Left lung (tissue), 4 donors: ENCODE measurements at regions not wholly inside any gene's neighbourhood (a gene's known extent, or its start where the extent isn't known, plus 50 kb on each side); places are given as distances from the start of the nearest gene placed in this dataset.

ENCODE experiments used
- ATAC-seq: fragments of 200-7000 bp; cut with Tn5 transposase; one replicate; pipeline ENCODE4 v1.9.1; 2020; ENCODE audit warnings: moderate library complexity
- DNase-seq, 4 donors: peaks; one replicate each; pipeline ENCODE4 v3.0.0-alpha.2; 2013 to 2020
- H3K27ac ChIP-seq, 2 donors: fragments of 200-600 bp; sonication (generic) in 1 of 2; one replicate each; pipeline versions ENCODE4 v1.5.0 to v1.8.0; 2020 to 2021
- H3K27me3 ChIP-seq, 2 donors: fragments of 200-600 bp; sonication (generic) in 1 of 2; one replicate each; pipeline versions ENCODE4 v1.5.0 to v1.8.0; 2020 to 2021
- H3K36me3 ChIP-seq, 2 donors: fragments of 200-600 bp; sonication (generic) in 1 of 2; one replicate each; pipeline versions ENCODE4 v1.5.0 to v1.8.0; 2020 to 2021
- H3K4me1 ChIP-seq, 2 donors: fragments of 200-600 bp; one replicate each; pipeline ENCODE4 v1.8.0; 2021
- H3K4me3 ChIP-seq, 2 donors: fragments of 200-600 bp; sonication (generic) in 1 of 2; one replicate each; pipeline versions ENCODE4 v1.5.0 to v1.8.0; 2020 to 2021; ENCODE audit warnings: mild to moderate bottlenecking in 1 of 2
- H3K9me3 ChIP-seq, 2 donors: fragments of 200-600 bp; sonication (generic) in 1 of 2; one replicate each; pipeline versions ENCODE4 v1.5.0 to v1.8.0; 2020 to 2021
- intact Hi-C, 2 donors: fragments of 100-400 bp; cut with DNase I; formaldehyde crosslinking; loops; one replicate each; pipeline versions ENCODE4 v1.11.2 to v1.14.2; 2022
- TF ChIP-seq, protein P1 (sequence below), 2 donors: fragments of 200-600 bp; sonication (generic) in 1 of 2; IDR thresholded peaks; one replicate each; pipeline versions ENCODE4 v1.5.0 to v1.8.0; 2021; ENCODE audit warnings: antibody characterized with exemption in 2 of 2
- donor health status: DM: no; HTN: yes; CAD: no.
- donor health status: DM: no; HTN: no; CAD: no.

DNA sequence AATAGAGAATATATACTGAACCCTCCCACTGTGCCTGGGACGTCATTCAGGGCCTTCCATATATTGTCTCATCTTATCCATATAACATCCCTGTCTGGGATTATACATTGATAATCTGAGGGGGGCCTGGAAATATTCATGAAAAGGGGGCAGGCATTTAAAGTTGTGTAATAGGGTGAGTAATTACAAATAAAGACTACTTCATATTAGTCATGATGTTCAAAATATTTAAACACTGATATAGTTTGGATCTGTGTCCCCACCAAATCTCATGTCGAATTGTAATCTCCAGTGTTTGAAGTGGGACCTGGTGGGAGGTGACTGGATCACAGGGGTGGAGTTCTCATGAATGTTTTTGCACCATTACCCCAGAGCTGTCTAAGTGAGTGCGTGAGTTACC lies 97.8 kb downstream of the AQP9 start:
- DNase-seq: no peak
- Histone ChIP-seq H3K27ac (no peak overlapping the region), H3K27me3 (no peaks in the 10 kb centered on the region), H3K9me3 (no peaks in the 10 kb centered on the region), H3K36me3 (no peaks in the 10 kb centered on the region), H3K4me1 (no peaks in the 10 kb centered on the region), H3K4me3 (no peak overlapping the region)
- intact Hi-C loops: no loop called here
- TF ChIP-seq, protein P1, sequence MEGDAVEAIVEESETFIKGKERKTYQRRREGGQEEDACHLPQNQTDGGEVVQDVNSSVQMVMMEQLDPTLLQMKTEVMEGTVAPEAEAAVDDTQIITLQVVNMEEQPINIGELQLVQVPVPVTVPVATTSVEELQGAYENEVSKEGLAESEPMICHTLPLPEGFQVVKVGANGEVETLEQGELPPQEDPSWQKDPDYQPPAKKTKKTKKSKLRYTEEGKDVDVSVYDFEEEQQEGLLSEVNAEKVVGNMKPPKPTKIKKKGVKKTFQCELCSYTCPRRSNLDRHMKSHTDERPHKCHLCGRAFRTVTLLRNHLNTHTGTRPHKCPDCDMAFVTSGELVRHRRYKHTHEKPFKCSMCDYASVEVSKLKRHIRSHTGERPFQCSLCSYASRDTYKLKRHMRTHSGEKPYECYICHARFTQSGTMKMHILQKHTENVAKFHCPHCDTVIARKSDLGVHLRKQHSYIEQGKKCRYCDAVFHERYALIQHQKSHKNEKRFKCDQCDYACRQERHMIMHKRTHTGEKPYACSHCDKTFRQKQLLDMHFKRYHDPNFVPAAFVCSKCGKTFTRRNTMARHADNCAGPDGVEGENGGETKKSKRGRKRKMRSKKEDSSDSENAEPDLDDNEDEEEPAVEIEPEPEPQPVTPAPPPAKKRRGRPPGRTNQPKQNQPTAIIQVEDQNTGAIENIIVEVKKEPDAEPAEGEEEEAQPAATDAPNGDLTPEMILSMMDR (IDR thresholded peaks at IDR 0.05): no peak
- no peak for ATAC-seq

DNA sequence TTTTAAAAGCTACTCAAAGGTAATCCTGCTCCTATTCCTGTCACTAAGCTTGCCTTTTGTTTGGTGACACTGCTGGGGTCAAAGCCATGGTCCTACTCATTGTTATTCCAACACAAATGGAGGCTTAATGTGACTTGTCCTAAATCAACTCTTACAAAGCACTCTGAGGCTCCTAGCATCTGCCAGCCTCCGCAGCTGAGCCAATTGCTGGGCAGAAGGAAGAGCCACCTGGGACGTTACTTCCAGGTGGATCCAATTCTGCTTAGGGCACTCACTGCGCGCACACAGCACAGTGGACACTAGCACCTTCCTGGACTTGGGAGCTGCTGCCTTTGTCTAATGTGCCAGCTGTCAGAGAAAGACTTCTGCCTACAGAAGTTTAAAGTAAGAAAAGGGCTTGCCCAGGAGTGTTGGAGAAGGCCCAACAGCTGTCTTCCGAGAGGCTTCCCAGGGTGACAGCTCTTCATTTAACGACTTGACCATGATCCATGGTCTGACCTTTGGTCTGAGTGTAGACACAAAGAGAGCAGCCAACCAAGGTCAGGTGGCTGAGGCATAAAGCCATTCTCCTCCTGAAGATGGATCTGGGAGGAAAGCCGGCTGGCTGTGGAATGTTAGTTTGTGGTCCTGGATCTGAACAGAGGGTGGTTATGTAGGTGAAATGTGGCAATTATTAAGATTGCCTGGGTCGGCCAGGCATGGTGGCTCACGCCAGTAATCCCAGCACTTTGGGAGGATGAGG lies 102.2 kb downstream of the AQP9 start:
- Histone ChIP-seq H3K27ac (no peak overlapping the region), H3K27me3 (no peaks in the 10 kb centered on the region), H3K4me3 (no peak overlapping the region), H3K36me3 (no peaks in the 10 kb centered on the region), H3K4me1 (no peaks in the 10 kb centered on the region), H3K9me3 (no peaks in the 10 kb centered on the region)
- DNase-seq (no peak), ATAC-seq (no peak)
- intact Hi-C loops: no loop called here
- TF ChIP-seq, protein P1 (IDR thresholded peaks at IDR 0.05): no peak

DNA sequence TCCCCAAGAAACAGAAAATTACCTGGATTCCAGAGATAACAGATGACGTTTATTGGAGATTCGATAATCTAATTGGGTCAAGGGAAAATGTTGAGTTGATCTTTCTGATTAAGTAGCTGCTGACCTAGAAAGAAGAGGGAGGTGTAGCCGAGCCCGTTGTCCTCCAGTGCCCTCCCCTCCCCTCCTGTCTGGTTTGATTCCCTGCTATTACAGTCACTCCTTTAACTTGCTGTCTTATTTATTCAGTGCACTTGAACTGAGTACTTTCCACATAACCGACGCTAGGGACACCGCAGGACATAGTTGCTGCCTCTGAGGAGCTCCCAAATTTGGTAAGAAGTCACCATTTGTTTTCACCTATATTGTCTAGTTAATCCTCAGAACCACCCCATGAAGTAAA lies 103.7 kb downstream of the AQP9 start:
- ATAC-seq: peak; percentile 97
- no peak overlapping the region for H3K4me3 ChIP-seq
- intact Hi-C loops: no loop called here
- H3K9me3 ChIP-seq: no peaks in the 10 kb centered on the region
- H3K4me1 ChIP-seq: no peaks in the 10 kb centered on the region
- TF ChIP-seq, protein P1 (IDR thresholded peaks at IDR 0.05): no peak
- DNase-seq: no peak
- H3K36me3 ChIP-seq: no peaks in the 10 kb centered on the region
- H3K27ac ChIP-seq: no peak overlapping the region
- no peaks in the 10 kb centered on the region for H3K27me3 ChIP-seq

DNA sequence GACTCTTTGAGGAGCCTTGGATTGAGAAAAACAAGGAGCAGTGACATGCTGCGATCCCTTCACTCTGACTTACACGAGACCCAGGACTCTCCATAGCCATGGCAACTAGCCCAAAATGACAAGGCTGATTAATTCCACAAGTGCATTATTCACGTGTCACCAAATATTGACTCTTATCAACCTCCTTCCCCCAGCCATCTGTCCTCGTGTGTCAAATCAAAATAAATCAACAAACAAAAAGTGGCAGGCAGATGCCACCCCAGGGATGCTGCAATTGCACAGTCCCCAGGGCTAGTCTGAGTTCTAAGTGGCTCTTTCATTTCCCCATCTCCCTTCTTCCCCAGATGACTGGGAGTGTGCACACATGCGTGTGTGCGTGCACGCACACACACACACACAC lies 104.9 kb downstream of the AQP9 start:
- Histone ChIP-seq H3K9me3 (no peaks in the 10 kb centered on the region), H3K36me3 (no peaks in the 10 kb centered on the region), H3K27ac (no peak overlapping the region), H3K4me3 (no peak overlapping the region), H3K4me1 (peaks cover 5 to 11% of the 10 kb centered on the region in 2 donors), H3K27me3 (no peaks in the 10 kb centered on the region)
- DNase-seq (no peak), ATAC-seq (no peak)
- intact Hi-C loops: no loop called here
- TF ChIP-seq, protein P1 (IDR thresholded peaks at IDR 0.05): no peak

DNA sequence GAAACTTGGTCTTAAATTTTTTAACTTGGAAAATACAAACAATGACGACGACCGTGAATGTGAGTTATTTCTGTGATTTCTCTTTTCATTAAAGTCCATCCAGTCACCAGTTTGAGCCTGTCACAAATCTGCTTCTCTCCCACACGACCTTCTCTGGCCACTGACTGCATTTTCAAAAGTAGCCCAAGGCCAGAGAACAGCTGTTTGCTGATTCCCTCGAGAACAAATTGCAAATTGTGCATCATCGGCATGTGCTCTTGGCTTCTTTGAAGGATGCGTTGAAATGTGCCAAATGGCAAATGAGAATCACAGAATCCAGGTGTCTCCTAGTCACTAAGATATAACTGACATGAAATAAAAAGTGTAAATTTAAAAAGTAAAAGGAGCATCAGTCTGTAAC lies 106.4 kb downstream of the AQP9 start:
- Histone ChIP-seq H3K4me1 (peaks cover 6 to 18% of the 10 kb centered on the region in 2 donors), H3K36me3 (no peaks in the 10 kb centered on the region), H3K27ac (no peak overlapping the region), H3K27me3 (no peaks in the 10 kb centered on the region), H3K9me3 (no peaks in the 10 kb centered on the region), H3K4me3 (no peak overlapping the region)
- TF ChIP-seq, protein P1 (IDR thresholded peaks at IDR 0.05): no peak
- intact Hi-C loops: no loop called here
- ATAC-seq (no peak), DNase-seq (no peak)
